SHP77 (cell line): ENCODE measurements at regions not wholly inside any gene's neighbourhood (a gene's known extent, or its start where the extent isn't known, plus 50 kb on each side); places are given as distances from the start of the nearest gene placed in this dataset.

ENCODE experiments used
- DNase-seq, 2 experiments: peaks; one replicate each; lab custom pipeline; 2025; lab: John Stamatoyannopoulos, UW

DNA sequence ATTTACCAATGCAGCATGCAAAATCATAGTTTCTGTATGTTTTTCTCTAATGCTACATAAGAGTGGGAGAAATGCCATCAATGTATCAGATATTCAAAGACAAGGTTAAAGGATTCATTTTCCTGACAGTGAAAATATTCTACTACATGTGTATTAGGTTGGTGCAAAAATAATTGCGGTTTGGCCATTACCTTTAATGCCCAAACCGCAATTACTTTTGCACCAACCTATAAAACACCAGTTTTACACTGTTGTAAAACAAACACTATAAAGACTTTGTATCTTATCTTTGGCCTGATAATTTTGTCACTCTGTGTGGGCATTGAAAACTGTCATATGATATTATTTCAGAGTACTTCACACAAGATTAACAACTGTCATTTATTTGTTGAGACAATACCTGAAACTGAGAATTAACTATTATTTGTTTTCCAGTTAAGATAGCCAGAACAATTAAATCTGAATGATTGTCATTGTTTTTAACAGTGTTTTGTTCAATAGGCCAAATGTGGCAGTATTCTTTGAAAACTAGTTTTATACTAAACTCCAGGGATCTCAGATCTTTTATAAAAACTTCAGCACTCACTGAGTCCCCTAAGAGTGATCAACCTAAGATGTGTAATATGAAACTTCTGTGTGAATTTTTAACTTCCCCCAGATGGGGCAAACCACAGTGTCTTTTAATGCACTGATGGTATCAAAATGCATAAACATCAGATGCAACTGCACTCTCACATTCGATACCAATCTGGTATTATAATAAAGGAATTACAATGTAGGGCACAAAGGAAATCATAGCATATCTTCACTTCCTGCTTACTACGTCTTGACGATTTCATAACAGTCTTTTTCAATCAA is 53.8 kb upstream of the FBN2 start:
- no peak for DNase-seq

DNA sequence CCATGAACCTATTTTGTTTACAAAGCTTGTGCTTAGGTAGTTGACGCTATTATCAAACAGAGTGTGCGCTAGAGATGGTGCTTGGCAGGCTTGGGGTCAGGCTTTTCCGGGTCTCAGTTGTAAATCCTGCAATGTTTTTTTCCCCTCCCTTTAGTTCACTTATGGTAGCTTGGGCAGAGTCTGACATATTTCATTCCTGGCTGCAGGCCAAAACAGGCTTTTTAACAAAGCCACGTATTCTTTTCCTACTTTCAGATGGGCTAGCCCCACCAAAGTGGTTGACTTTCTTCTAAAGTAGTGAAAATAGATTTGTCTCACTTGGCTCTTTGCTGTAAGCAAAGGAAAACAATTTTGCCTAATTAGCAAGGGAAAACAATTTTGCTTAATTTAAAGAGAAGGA is 58.0 kb upstream of the FBN2 start:
- DNase-seq, result no peak

DNA sequence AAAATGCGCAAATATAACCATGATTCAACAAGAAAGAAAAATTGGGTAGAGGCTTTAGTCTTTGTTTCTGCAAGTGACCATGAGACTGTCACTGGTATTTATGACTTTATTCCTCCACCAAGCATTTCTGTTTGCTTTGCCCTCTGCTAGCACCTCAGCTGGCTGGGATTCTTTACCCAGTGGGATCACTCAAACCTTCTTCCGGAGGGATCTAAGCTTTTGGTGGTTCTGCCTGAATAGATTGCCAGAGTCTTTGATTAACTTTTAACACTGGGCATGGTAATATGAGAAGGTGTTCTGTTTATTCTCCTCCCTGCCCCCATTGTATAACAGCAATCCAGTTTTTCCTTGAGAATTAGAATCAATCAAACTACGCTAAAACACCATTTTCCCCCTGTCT is 59.1 kb upstream of the FBN2 start:
- DNase-seq, result no peak

DNA sequence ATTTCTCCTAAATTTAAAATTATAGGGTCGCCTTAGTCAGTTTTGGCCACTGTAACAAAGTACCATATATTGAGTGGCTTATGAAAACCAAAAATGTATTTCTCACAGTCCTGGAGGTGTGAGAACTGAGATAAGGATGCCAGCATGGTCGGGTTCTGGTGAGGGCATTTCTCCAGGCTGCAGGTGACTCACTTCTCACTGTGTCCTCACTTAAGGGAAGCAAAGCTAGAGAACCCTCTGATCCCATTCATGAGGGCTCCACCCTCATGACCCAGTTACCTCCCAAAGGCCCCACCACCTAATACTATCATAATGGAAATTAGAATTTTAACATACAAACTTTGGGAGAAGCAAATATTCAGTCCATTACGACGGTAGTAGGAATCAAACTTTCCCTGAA is 75.1 kb upstream of the FBN2 start:
- DNase-seq, result no peak

DNA sequence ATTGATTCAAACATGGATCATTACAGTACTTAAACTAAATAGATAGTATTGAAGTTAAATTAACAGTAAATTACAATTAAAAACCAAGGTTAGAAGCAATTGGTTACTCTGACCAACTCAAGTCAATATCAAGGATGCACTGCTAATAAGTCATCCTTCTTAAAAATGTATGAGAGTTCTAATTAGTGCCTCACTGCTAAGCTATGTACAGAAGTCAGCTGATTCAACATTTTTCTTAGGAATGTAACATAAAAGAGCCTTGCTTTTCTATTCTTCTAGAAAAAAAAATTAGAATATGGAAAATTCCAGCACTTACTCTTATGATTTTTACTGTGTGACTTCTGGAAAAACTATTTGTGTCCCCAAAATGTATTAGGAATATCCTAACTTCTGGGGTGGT is 75.7 kb upstream of the FBN2 start:
- no peak for DNase-seq

DNA sequence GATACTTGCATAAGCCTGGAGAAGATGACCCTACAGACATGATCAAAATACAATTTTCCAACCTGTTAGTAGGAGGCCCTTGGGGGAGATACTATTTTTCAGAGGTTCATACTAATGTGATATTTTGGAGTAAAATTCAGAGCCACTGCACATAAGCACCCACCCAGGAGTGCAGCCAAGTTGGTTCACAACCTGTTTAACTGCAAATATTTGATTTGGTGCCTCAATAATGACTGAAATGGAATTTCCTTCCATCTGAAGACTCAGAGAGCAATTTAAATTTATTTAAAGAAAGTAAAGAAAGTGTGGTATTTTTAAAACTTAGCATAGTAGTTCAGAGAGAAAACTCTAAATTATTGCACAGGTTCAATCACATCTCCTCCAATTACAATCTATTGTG is 77.5 kb upstream of the FBN2 start:
- no peak for DNase-seq

DNA sequence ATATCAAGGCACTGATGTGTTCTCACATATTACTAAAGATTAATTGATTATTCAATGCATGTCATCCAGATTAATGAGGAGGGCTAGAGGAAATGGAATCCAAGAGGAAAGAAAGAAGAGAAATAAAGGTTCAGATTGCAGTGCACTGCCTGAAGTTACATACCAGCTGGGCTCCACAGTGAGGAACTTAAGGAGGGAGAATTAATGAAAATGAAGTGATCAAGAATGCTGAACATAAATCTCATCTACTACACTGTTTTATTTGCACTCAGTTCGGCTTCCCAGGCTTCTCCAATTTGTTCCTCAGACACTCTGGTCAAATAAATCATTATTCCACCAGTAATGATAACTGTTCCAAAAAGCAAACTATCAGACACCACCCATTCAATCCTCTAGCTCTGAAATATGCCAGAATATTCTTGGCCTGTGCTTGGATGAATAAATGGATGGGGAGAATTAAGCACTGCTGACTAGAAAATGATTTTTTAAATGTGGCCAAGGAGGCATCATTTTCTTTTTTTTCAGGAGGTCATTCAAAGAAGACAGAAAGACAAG is 88.6 kb upstream of the FBN2 start:
- no peak for DNase-seq

DNA sequence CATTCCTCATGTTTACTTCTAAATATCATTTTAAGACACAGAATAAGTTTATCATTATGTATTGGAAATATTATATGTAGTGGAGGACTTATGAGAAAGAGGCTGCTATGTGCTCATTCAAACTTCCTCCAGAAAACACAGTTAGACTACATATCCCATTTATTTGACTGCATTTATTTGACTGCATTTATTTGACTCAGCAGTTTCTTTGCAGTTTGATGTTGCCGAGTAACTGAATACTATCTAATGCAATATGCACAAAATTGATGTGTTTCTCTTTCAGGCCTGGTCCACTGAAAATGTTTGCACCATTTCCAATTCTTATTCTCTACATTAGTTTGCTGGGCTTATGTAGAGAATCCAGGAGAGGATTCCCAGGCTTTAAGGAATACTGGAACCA is 89.9 kb upstream of the FBN2 start:
- no peak for DNase-seq

DNA sequence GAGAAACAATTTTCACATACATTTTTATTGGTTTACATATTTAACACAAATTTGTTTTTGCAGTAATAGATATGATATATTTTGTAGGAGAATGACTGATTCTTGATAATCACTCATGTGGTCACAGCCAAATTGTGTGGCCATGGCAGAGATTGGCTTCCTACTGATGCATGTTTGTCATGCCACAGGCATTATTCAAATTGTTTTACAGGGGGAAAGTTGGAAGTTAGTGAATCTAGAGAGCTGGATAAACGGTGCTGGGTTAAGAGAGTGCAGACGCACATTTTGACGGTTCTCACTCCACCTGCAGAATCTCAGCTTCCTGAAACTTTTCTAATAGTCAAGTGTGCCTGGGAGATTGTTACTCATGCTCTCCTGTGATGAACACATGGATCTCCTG is 91.1 kb upstream of the FBN2 start:
- DNase-seq, result no peak

DNA sequence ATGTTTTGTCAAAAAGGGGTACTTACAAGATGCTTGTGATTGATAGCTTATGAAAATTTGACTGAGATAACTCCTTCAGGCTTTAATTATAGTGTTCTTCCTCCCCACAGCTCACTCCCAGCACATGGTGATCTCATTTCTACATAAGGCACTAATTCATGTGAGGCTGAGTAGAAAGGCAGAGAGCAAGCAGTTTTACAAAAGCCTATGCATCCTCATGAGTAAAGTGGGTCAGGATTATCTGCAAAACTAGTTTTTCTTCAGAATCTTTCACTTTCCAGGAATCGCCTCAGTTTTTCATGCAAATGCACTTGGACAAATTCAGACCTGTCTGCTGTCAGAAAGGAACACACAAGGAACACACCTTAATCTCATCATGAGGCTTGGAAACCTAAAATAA is 92.1 kb upstream of the FBN2 start:
- no peak for DNase-seq

DNA sequence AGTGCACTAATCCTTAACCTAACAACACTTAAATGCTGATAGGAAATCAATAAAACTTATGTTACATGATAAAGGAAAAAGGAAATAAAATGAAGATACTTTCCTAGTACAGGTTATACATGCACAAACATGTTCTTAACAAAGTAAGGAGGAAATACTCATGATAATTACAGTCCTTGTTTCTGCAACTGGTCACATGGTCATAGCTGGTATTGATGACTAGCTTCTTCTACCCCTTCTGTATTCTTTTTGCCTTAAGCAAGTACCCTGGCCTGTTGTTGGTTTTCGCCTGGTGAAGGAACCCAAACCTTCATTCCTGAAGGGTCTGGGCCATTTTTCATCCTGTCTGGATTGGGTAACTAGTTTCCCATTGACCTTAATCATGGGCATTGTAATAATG is 93.7 kb upstream of the FBN2 start:
- no peak for DNase-seq

DNA sequence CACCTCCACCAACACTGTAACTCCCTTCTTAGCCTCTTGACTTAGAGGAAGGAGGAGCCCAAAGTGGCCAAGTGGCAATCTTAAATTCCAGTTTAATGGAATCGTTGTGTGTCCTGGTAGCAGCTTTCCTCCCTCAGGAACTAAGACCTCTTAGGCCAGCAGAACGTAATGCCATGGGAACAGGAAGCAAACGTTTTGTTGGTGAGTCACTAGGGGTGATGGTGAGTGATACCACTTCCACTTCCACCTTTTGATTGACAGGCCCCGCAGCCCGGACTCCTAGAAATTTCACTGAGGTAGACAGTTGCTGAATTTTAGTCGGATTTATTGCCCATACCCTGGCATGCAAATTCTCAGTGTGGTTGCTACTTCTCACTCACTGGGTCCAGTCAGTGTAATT is 94.2 kb upstream of the FBN2 start:
- no peak for DNase-seq

DNA sequence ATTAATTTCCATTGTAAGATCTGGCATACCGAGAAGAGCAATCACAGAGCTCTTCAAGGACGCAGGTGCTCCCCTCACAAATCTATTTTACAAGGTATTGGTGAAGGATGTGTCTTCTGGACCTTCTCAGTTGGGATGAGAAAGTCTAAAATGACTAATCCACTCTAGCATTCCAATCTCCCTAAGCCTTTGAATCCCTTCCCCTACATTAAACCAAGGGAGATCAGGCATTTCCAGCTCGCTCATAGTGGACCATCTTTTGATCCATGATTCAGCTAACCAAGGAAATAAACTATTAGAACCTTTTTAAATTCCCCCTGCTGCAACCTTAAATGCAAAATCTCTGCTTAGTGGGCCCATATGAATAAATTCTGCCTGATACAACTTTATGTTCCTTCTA is 95.9 kb upstream of the FBN2 start:
- DNase-seq, result no peak

DNA sequence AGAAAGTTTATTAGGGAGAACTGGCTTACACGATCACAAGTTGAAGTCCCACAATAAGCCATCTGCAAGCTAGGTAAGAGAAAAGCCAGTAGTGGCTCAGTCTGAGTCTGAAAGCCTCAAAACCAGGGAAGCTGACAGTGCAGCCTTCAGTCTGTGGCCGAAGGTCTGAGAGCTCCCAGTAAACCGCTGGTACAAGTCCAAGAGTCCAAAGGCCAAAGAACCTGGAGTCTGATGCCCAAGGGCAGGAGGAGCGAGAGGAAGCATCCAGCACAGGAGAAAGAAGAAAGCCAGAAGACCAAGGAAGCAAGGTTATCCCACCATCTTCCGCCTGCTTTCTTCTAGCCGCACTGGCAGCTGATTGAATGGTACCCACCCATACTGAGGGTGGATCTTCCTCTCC is 97.3 kb upstream of the FBN2 start:
- no peak for DNase-seq

DNA sequence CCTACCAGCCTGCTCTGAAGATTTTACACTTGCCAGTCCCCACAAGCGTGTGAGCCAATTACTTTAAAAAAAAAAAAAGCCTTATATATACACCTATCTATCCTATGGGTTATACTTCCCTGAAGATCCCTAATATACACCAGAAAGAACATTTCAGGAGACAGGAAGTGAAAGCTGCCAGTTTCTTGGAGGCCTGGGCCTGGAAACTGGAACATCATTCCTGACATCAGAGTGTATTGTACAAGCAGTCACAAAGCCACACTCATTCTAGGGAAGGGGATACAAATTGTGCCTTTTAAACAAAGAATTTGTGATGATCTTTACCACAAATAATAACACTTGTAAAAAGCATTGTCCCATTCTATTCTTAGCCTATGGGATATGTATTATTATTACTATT is 98.3 kb upstream of the FBN2 start:
- DNase-seq, result no peak

DNA sequence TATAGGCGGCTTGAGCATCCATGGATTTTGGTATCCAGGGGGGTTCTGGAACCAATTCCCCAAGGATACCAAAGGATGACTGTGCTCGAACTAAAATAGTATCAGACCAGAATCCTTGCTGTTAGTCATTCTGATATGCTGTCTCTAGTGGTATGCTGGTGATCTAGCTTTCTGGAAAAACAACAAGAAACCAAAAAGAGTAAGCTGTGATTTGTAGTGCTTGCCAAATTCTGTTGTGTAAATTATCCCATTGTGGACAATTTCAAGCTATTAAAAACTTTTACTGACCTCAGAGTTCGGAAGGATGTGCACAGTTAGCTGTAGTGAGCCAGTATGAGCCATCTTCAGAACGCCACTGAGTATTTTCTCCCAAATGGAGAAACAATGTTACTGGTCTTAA is 99.0 kb upstream of the FBN2 start:
- no peak for DNase-seq

DNA sequence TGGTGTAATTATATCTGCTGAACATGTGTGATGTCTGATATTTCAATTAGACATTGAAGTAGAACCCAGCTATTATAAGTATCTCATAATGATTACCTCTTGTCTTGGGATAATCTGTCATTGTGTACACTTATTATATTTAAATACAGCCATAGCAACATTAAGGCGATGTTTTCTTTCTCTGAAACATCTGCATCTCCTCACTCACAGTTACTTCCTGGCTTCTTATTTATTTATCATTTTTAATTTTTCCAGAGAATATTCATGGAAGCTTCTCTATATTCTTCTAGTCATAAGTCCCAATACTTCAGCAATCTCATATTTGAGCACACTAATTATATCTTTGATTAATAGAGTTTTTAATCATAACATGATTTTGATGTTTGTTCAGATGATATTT is 103.8 kb upstream of the FBN2 start:
- DNase-seq, result no peak

DNA sequence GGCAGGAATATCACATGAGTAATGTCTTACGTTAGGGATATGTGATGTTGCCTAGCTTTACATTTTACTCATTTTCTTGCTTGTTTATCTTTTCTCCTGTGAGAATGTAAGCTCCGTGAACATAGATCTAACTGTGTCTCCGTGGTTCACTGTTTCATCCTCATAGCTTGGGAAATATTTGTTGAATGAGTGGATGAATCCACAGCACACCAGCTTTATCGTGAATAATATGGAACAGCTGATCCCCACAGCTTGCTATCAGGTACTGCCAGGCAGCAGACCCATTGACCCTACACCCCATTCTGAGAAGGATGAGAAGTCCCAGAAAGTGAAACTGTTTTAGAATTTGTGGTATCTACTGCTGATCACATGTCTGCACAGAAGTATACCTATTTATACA is 106.8 kb upstream of the FBN2 start:
- no peak for DNase-seq

DNA sequence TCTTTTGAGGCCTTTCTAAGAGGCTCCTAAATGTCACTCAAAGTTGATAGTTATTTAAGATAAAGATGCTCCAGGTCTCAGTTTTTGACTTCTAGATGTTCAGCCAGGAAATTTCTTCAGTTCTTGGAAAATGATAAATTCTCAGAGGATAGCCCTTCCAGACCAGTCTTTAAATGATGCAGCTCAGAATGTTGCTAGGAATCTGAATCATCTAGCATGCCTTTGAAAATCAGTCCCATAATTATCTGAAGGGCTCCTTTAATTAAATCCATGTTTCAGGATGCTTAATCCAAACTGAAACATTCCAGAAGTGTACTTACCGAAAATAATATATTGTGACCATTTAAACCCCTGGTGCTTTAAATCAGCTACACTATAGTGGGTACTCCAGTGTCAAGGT is 107.5 kb upstream of the FBN2 start:
- no peak for DNase-seq

DNA sequence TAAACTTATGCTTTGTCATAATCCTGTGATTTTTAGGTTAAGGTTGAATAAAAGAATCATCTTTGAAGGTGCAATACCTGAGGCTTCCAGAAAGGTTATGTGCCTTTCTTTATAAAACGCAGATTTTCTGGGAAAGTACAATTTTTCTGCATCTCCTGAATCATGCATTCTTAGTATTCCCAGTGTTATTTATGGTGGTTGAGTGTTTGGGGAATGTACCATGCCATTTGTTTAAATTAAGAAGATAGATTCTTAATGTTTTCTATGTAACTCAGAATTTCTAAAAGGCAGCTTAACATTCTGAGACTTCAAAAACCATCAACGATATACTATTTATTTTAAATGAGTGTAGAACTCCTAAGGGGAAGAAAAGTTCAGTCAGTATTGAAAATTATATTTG is 108.1 kb upstream of the FBN2 start:
- DNase-seq, result no peak

DNA sequence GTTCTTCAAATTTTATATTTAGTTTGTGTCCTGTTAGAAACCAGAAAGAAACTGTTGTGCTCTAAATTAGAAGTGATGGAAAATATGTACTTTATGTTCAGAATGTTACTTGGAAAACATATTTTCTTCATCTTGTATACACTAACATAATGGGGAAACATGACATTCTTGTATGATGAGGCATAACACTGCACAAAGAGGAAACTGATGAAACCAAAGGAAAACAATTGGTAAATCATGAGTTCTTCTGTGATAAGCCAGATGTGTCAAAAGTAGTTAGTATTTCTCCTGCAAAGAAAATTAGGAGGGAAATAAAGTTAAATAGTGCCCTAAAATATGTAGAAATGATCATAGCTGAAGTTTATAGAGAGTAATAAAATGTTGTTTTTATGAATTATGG is 111.1 kb upstream of the FBN2 start:
- no peak for DNase-seq

DNA sequence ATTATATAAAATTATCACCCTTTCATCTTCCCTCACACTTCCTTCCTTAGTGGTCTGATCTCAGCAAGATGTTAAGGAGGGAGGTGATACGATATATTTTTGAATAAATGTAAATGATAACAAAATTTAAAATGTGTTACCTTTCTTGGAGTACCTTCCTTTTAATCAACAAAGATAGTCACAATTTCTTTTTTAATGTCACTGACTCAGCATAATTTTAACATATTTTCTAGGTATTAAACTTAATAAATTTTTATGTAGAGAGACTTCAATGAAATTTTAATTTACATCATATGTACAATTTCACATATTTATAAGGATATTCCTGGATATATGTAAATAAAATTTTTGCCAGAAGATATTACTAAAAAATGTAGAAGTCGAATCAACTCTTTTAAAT is 125.0 kb upstream of the FBN2 start:
- DNase-seq, result no peak

DNA sequence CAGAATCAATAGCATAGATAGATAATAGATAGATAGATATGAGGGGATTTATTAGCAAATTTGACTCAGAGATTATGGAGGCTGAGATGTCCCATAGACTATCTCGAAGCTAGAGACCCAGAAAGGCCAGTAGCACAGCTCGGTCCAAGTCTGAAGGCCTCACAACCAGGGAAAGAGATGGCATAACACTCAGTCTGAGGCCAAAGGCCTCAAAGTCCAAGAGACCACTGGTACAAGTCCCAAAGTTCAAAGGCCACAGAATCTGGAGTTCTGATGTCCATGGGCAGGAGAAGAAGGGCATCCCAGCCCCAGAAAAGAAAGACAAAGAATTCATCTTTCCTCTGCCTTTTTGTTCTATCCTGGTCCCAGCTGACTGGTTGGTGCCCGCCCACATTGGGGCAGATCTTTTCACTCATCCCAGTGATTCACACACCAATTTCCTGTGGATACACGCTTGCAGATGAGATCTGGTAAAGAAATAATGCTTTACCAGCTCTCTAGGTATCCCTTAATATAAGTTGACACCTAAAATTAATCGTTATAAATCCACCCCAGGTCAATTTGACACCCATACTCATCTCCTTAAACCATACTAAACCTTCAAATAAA is 127.8 kb upstream of the FBN2 start:
- no peak for DNase-seq

DNA sequence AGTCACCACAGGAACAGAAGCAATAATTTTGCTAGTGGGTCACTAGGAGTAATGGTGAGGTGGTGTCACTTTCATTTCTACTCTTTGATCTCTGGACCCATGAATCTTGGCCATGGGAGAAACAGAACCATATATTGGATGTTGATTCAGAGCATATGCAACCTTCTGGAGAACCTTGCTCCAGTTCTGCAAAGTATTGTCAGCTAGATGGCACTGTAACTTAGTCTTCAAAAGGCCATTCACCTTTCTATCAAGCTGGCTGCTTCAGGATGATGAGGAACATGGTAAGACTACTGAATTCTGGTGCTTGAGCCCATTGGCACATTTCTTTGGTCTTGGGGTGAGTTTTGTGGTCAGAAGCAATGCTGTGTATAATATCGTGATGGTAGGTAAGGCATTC is 129.1 kb upstream of the FBN2 start:
- no peak for DNase-seq
